Astrocyte (in vitro differentiated cells and primary cell): ENCODE measurements at regions not wholly inside any gene's neighbourhood (a gene's known extent, or its start where the extent isn't known, plus 50 kb on each side); places are given as distances from the start of the nearest gene placed in this dataset.

Experiments
- DNase-seq: peaks from one replicate; pipeline ENCODE4 v3.0.0-alpha.2; 2010; ENCODE audit warnings: low read depth
- FAIRE-seq: peaks from 2 replicates; lab custom pipeline; 2011; peaks lifted over from hg19 to GRCh38; lab: Jason Lieb, UNC
- H2AFZ ChIP-seq: 2 replicates; pipeline ENCODE4 v1.6.0; 2012; ENCODE audit warnings: low read depth, low read length, inconsistent platforms
- H3K27ac ChIP-seq: 2 replicates; pipeline ENCODE4 v1.5.1; 2011; ENCODE audit warnings: low read depth, low read length, inconsistent platforms
- H3K27me3 ChIP-seq: 2 replicates; pipeline ENCODE4 v1.6.0; 2011; ENCODE audit warnings: low read length, inconsistent platforms; ENCODE audit not compliant: insufficient read depth
- H3K36me3 ChIP-seq: 2 replicates; pipeline ENCODE4 v1.5.1; 2011; ENCODE audit warnings: low read length, inconsistent platforms; ENCODE audit not compliant: insufficient read depth
- H3K4me1 ChIP-seq: 2 replicates; pipeline ENCODE4 v1.5.1; 2011; ENCODE audit warnings: low read length, inconsistent platforms; ENCODE audit not compliant: insufficient read depth
- H3K4me2 ChIP-seq: 2 replicates; pipeline ENCODE4 v1.6.0; 2012; ENCODE audit warnings: low read length, inconsistent platforms
- H3K4me3 ChIP-seq: 2 replicates; pipeline ENCODE4 v1.5.1; 2011; ENCODE audit warnings: low read depth, mild to moderate bottlenecking, low read length, inconsistent platforms; ENCODE audit not compliant: insufficient read depth
- H3K79me2 ChIP-seq: 2 replicates; pipeline ENCODE4 v1.6.0; 2012; ENCODE audit warnings: mild to moderate bottlenecking, low read length, inconsistent platforms; ENCODE audit not compliant: insufficient read depth
- H3K9ac ChIP-seq: 2 replicates; pipeline ENCODE4 v1.6.0; 2012; ENCODE audit warnings: mild to moderate bottlenecking, low read length, inconsistent platforms
- H3K9me3 ChIP-seq: 2 replicates; pipeline ENCODE4 v1.5.1; 2012; ENCODE audit warnings: low read depth, mild to moderate bottlenecking, low read length, inconsistent platforms; ENCODE audit not compliant: insufficient read depth
- H4K20me1 ChIP-seq: 2 replicates; pipeline ENCODE4 v1.6.0; 2012; ENCODE audit warnings: low read length, inconsistent platforms; ENCODE audit not compliant: insufficient read depth
- H3K27ac Mint-ChIP-seq: one replicate; pipeline ENCODE4 v1.8.0; 2021; ENCODE audit warnings: mild to moderate bottlenecking, mixed read lengths; ENCODE audit not compliant: unreplicated experiment
- H3K27me3 Mint-ChIP-seq: one replicate; pipeline ENCODE4 v1.8.0; 2021; ENCODE audit warnings: low read depth, mixed read lengths; ENCODE audit not compliant: unreplicated experiment
- H3K36me3 Mint-ChIP-seq: one replicate; pipeline ENCODE4 v1.8.0; 2021; ENCODE audit warnings: low read depth, mixed read lengths; ENCODE audit not compliant: unreplicated experiment
- H3K4me1 Mint-ChIP-seq: one replicate; pipeline ENCODE4 v1.8.0; 2021; ENCODE audit warnings: low read depth, mixed read lengths; ENCODE audit not compliant: unreplicated experiment
- H3K4me3 Mint-ChIP-seq: one replicate; pipeline ENCODE4 v1.8.0; 2021; ENCODE audit warnings: mild to moderate bottlenecking, moderate library complexity, mixed read lengths; ENCODE audit not compliant: unreplicated experiment
- H3K9me3 Mint-ChIP-seq: one replicate; pipeline ENCODE4 v1.8.0; 2021; ENCODE audit warnings: mild to moderate bottlenecking, mixed read lengths; ENCODE audit not compliant: unreplicated experiment
- CTCF ChIP-seq: IDR thresholded peaks from 2 replicates; pipeline ENCODE4 v1.5.1; 2011; ENCODE audit warnings: low read depth, mild to moderate bottlenecking, inconsistent platforms, low read length, moderate library complexity; ENCODE audit not compliant: insufficient read depth
- EZH2 ChIP-seq: IDR thresholded peaks from 2 replicates; pipeline ENCODE4 v1.6.1; 2012; ENCODE audit warnings: mild to moderate bottlenecking, low read length, inconsistent platforms; ENCODE audit not compliant: insufficient read depth

DNA sequence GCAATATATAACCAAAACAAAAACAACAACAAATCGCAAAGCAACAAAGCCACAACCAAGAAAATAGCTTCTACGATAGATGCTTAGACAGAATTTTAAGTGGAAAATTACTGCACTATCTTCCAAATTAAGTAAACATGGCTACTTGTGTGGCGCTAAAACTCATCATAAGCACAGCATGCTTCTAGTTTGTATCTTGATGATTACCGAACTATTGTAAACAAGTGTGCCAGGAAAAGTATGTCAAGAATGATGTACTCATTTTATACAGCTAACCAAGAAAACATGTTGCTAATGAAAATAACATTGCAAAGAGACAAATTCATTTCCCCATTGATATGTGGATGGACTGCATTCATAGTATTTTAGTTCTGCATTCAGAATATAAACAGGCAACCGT is 271.9 kb upstream of the GPC6 start:
- Histone ChIP-seq H3K79me2 (no peaks in the 10 kb centered on the region), H3K36me3 (no peaks in the 10 kb centered on the region), H3K27ac (no peak overlapping the region), H4K20me1 (no peaks in the 10 kb centered on the region), H3K4me1 (no peaks in the 10 kb centered on the region), H2AFZ (no peak overlapping the region), H3K4me3 (no peak overlapping the region), H3K9me3 (no peaks in the 10 kb centered on the region), H3K4me2 (no peak overlapping the region), H3K27me3 (no peaks in the 10 kb centered on the region), H3K9ac (no peak overlapping the region)
- DNase-seq: no peak
- Mint-ChIP-seq H3K9me3 (peaks cover 1% of the 10 kb centered on the region), H3K4me1 (peaks cover 8% of the 10 kb centered on the region), H3K4me3 (no peak overlapping the region), H3K36me3 (no peaks in the 10 kb centered on the region), H3K27ac (no peak overlapping the region), H3K27me3 (peaks cover 3% of the 10 kb centered on the region)
- FAIRE-seq: no peak
- no peak for TF ChIP-seq CTCF
- no peak for TF ChIP-seq EZH2

DNA sequence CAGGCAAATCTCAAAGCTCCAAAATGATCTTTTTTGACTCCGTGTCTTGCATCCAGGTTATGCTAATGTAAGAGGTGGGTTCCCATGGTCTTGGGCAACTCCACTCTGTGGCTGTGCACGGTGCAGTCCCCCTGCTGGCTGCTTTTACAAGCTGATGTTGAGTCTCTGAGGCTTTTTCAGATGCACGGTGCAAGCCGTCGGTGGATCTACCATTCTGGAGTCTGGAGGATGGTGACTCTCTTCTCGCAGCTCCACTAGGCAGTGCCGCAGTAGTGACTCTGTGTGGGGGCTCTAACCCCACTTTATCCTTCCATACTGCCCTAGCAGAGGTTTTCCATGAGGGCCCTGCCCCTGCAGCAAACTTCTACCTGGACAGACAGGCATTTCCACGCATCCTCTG is 266.8 kb upstream of the GPC6 start:
- H3K4me3 Mint-ChIP-seq: no peak overlapping the region
- Histone ChIP-seq H3K36me3 (no peaks in the 10 kb centered on the region), H3K4me1 (no peaks in the 10 kb centered on the region), H3K4me2 (no peak overlapping the region), H3K27me3 (no peaks in the 10 kb centered on the region), H3K4me3 (no peak overlapping the region), H3K27ac (no peak overlapping the region), H3K79me2 (no peaks in the 10 kb centered on the region), H3K9me3 (no peaks in the 10 kb centered on the region), H4K20me1 (no peaks in the 10 kb centered on the region), H2AFZ (no peak overlapping the region), H3K9ac (no peak overlapping the region)
- peaks cover 3% of the 10 kb centered on the region for H3K27me3 Mint-ChIP-seq
- TF ChIP-seq EZH2 (no peak), CTCF (no peak)
- H3K27ac Mint-ChIP-seq: no peak overlapping the region
- no peaks in the 10 kb centered on the region for H3K36me3 Mint-ChIP-seq
- peaks cover 2% of the 10 kb centered on the region for H3K4me1 Mint-ChIP-seq
- DNase-seq (no peak), FAIRE-seq (no peak)
- peaks cover 15% of the 10 kb centered on the region for H3K9me3 Mint-ChIP-seq

DNA sequence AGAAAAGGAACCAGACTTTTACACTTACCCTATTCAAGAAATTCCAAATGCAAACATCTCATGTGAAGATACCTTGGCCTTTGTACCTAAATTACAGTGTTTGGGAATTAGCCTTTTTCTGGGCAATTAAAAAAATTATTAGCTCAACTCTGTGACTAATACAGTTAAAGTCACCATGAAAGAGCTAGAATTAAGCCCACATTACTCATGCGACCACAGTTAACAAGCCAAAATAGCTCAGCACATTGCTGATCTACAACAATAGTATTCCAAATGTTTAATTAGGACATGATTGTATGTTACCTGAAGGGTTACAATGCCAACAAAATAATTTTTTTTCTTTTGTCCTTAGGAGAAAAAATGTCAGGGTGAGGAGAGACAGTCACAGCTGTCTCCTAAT is 263.6 kb upstream of the GPC6 start:
- Histone ChIP-seq H2AFZ (no peak overlapping the region), H3K4me2 (no peak overlapping the region), H3K79me2 (no peaks in the 10 kb centered on the region), H3K4me1 (no peaks in the 10 kb centered on the region), H4K20me1 (no peaks in the 10 kb centered on the region), H3K27me3 (no peaks in the 10 kb centered on the region), H3K9ac (no peak overlapping the region), H3K4me3 (no peak overlapping the region), H3K36me3 (no peaks in the 10 kb centered on the region), H3K9me3 (no peaks in the 10 kb centered on the region), H3K27ac (no peak overlapping the region)
- Mint-ChIP-seq H3K27me3 (no peaks in the 10 kb centered on the region), H3K9me3 (peaks cover 15% of the 10 kb centered on the region), H3K27ac (peak overlapping the region; percentile 18), H3K4me3 (no peak overlapping the region), H3K4me1 (peaks cover 2% of the 10 kb centered on the region), H3K36me3 (no peaks in the 10 kb centered on the region)
- DNase-seq: peak; percentile 60
- no peak for FAIRE-seq
- no peak for TF ChIP-seq CTCF
- no peak for TF ChIP-seq EZH2
